RWPE1 (cell line): ENCODE measurements at regions not wholly inside any gene's neighbourhood (a gene's known extent, or its start where the extent isn't known, plus 50 kb on each side); places are given as distances from the start of the nearest gene placed in this dataset.

Experiments
- CTCF ChIA-PET: fragments of 350-600 bp; sonication (Branson Sonifier 250); formaldehyde crosslinking; extraction: SDS; loops from one replicate; lab custom pipeline; 2021; lab: Yijun Ruan, JAX
- POLR2A ChIA-PET: fragments of 400-600 bp; formaldehyde crosslinking; extraction: SDS; loops from one replicate; lab custom pipeline; 2020; ENCODE audit warnings: antibody characterized with exemption; ENCODE audit not compliant: low non-redundant PET; lab: Yijun Ruan, JAX
- DNase-seq: peaks from one replicate; pipeline ENCODE4 v3.0.0; 2012; ENCODE audit warnings: low spot score
- H3K27ac ChIP-seq: fragments of 450-650 bp; 2 replicates; pipeline ENCODE4 v1.5.1; 2017
- TF ChIP-seq, protein P1 (sequence below): fragments of 450-650 bp; conservative IDR thresholded peaks from 2 replicates; pipeline ENCODE4 v1.5.1; 2017; ENCODE audit warnings: low read depth, mild to moderate bottlenecking

- TF ChIP-seq, protein P1, sequence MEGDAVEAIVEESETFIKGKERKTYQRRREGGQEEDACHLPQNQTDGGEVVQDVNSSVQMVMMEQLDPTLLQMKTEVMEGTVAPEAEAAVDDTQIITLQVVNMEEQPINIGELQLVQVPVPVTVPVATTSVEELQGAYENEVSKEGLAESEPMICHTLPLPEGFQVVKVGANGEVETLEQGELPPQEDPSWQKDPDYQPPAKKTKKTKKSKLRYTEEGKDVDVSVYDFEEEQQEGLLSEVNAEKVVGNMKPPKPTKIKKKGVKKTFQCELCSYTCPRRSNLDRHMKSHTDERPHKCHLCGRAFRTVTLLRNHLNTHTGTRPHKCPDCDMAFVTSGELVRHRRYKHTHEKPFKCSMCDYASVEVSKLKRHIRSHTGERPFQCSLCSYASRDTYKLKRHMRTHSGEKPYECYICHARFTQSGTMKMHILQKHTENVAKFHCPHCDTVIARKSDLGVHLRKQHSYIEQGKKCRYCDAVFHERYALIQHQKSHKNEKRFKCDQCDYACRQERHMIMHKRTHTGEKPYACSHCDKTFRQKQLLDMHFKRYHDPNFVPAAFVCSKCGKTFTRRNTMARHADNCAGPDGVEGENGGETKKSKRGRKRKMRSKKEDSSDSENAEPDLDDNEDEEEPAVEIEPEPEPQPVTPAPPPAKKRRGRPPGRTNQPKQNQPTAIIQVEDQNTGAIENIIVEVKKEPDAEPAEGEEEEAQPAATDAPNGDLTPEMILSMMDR: no peak
- CTCF ChIA-PET: interaction anchor here (0.8 to 0.9 kb wide), 3 partner anchors 10 to 123 kb away, joined by 3 read pairs; no protein-coding TSS in a partner anchor
- no peak overlapping the region for H3K27ac ChIP-seq
- POLR2A ChIA-PET: no interaction called here
- no peak for DNase-seq
Observed at GRCh38 chr1:113265196-113265595, 125.1 kb upstream of the MAGI3 start.

DNA sequence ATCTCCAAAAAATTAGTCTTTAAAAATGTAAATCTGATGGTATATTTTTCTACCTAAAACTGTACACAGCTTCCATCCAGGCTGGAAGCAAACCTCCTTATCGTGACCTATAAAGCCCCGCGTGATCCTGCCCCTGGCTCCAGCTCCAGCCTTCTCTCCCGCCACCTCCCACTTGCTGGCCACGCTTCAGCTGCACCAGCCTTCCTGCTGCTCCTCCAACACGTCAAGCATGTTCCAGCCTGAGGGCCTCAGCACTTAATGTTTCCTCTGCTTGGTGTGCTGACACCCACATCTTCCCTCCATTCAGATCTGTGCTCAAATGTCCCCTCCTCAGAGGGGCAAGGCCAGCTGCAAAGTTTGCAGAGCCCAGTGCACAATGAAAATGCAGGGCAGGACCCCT, 123.5 kb upstream of the MAGI3 start:
- TF ChIP-seq, protein P1: no peak
- no peak for DNase-seq
- ChIA-PET CTCF (no interaction called here), POLR2A (no interaction called here)
- no peak overlapping the region for H3K27ac ChIP-seq

DNA sequence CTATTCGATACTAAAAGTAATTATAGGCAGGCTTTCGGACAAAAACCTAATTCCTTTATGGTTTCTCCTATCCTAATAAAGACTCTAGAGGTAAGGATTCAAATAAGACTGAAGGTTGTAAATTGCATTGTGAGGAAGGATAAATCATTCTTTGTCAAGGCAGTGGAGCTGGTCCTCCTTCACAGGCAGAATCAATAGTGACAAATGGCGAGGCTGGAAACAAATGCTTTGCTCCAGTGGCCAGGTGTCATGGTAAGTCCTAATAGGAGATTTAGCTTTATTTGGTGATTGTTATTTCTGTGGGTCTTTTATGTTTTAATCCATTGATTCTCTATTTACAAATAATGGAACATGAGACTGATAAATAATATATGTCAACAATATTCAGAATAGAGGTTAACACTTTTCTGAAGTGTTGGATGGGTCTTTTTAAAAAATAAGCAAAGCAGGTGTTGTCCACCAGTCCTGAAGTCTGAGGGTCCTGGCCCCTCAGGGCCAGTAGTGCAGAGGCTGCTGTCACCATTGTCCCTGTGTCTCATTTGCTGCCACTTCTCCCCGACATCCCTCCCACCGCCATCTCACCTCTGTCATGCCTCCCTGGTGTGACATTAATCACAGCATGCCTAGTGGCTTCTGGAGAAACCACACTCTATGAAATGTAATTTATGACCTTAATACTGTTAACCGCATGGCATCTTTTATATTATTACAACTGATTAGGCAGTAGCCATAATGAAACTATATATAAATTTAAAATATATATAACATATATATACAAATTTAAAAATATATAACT, 120.9 kb upstream of the MAGI3 start:
- ChIA-PET CTCF (interaction anchor here (0.6 to 0.8 kb wide), 2 partner anchors 18 to 307 kb away, joined by 3 to 4 read pairs; no protein-coding TSS in a partner anchor), POLR2A (no interaction called here)
- DNase-seq: no peak
- TF ChIP-seq, protein P1: no peak
- no peak overlapping the region for H3K27ac ChIP-seq

DNA sequence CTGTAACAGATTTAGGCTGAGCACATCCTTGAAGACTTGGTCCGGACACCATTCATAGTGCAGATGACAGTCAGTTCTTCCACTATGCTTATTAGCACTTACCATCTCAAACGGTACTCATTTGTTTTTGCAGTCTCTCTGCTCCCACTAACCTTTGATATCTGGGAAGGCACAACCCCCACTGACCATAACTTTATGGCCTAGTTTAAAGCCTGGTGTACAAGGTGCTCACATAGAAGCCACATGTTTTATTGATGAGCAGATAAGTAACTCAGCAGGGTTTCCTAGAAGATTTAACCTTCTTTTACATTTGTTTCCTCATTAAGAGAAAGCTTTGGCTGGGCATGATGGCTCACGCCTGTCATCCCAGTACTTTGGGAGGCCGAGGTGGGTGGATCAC, 119.3 kb upstream of the MAGI3 start:
- CTCF ChIA-PET: no interaction called here
- POLR2A ChIA-PET: no interaction called here

GRCh38 chr1:113275083-113275482, 115.2 kb upstream of the MAGI3 start:
- POLR2A ChIA-PET: no interaction called here
- TF ChIP-seq, protein P1: no peak
- no peak for DNase-seq
- H3K27ac ChIP-seq: no peak overlapping the region
- CTCF ChIA-PET: interaction anchor here (0.7 to 1.1 kb wide), 2 partner anchors 10 to 70 kb away, joined by 3 read pairs; no protein-coding TSS in a partner anchor

More for the DNA sequence above, 119.3 kb upstream of the MAGI3 start:
- DNase-seq: no peak
- TF ChIP-seq, protein P1: no peak
- no peak overlapping the region for H3K27ac ChIP-seq

DNA sequence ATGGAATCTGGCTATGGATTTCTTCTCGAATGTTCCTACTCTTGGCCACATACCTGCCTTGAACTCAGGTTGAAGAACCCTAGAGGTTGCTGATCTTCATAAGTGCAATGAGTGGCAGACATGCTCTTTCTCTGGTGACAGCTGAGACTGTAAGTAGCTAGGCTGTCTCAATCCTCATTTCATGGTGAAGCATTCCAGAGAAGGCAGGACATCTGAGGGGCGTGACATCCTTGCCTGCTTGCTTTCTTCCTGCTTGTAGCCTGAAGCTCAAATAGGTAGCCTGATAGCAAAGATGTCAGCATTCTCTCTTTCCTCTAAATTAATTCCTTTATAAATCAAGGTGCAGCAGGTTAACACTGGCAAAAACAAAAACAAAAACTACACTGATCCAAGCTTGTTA, 114.6 kb upstream of the MAGI3 start:
- CTCF ChIA-PET: interaction anchor here (0.7 to 1.1 kb wide), 2 partner anchors 11 to 70 kb away, joined by 3 read pairs; no protein-coding TSS in a partner anchor
- POLR2A ChIA-PET: no interaction called here
- TF ChIP-seq, protein P1: no peak
- no peak overlapping the region for H3K27ac ChIP-seq
- DNase-seq: no peak
